A172 (cell line): ENCODE measurements at regions not wholly inside any gene's neighbourhood (a gene's known extent, or its start where the extent isn't known, plus 50 kb on each side); places are given as distances from the start of the nearest gene placed in this dataset.
"Not testable (repeated sequence)": the region's sequence is repeated elsewhere in the genome, so short reads cannot be mapped to it uniquely, and the experiment has no call there.

Source experiments
- DNase-seq: peaks from one replicate; pipeline ENCODE4 v3.0.0-alpha.2; 2015; ENCODE audit warnings: low spot score

GRCh38 chr17:14427900-14428647 is 127.2 kb downstream of the HS3ST3B1 start:
- DNase-seq, result no peak

GRCh38 chr17:14423156-14423555 is 122.3 kb downstream of the HS3ST3B1 start:
- DNase-seq, result not testable (repeated sequence)

GRCh38 chr17:14417336-14417735 is 116.5 kb downstream of the HS3ST3B1 start:
- no peak for DNase-seq

- DNase-seq, result no peak
Observed at GRCh38 chr17:14409292-14409691, 108.4 kb downstream of the HS3ST3B1 start.

GRCh38 chr17:14407541-14407940 is 106.7 kb downstream of the HS3ST3B1 start:
- DNase-seq, result no peak

GRCh38 chr17:14405189-14405588 is 104.3 kb downstream of the HS3ST3B1 start:
- no peak for DNase-seq
